BJ (cell line): ENCODE measurements at regions not wholly inside any gene's neighbourhood (a gene's known extent, or its start where the extent isn't known, plus 50 kb on each side); places are given as distances from the start of the nearest gene placed in this dataset.

Source experiments
- CTCF ChIA-PET: fragments of 350-600 bp; formaldehyde crosslinking; extraction: SDS; loops from one replicate; lab custom pipeline; 2021; ENCODE audit warnings: antibody characterized with exemption, inconsistent platforms; lab: Yijun Ruan, JAX
- POLR2A ChIA-PET: fragments of 300-600 bp; sonication (Branson Sonifier 250); formaldehyde crosslinking; extraction: SDS; loops from one replicate; lab custom pipeline; 2021; ENCODE audit warnings: antibody characterized with exemption; lab: Charles Lee
- DNase-seq: peaks from one replicate; pipeline ENCODE4 v3.0.0-alpha.2; 2011; ENCODE audit warnings: low read depth
- H3K27me3 ChIP-seq: 2 replicates; pipeline ENCODE4 v1.6.0; 2011; ENCODE audit warnings: low read length; ENCODE audit not compliant: control insufficient read depth, insufficient read depth
- H3K36me3 ChIP-seq: 2 replicates; pipeline ENCODE4 v1.5.1; 2011; ENCODE audit warnings: low read length; ENCODE audit not compliant: control insufficient read depth, insufficient read depth
- H3K4me3 ChIP-seq: 2 replicates; pipeline ENCODE4 v1.5.1; 2011; ENCODE audit warnings: low read depth, mild to moderate bottlenecking, control low read depth, low read length
- CTCF ChIP-seq: IDR thresholded peaks from 2 replicates; pipeline ENCODE4 v1.5.1; 2011; ENCODE audit warnings: low read depth, mild to moderate bottlenecking, control low read depth, inconsistent platforms, low read length, moderate library complexity; ENCODE audit not compliant: insufficient read depth

- Histone ChIP-seq H3K36me3 (no peaks in the 10 kb centered on the region), H3K27me3 (no peaks in the 10 kb centered on the region), H3K4me3 (no peak overlapping the region)
- DNase-seq = no peak
- TF ChIP-seq CTCF = no peak
- ChIA-PET CTCF (interaction anchor here (1.0 to 4.5 kb wide), 14 partner anchors 9 to 688 kb away, joined by 3 to 58 read pairs (median 5); no protein-coding TSS in a partner anchor), POLR2A (no interaction called here)
Measured at GRCh38 chr1:99482286-99482685, 163.6 kb upstream of the PALMD start.

- no peak for TF ChIP-seq CTCF
- no peaks in the 10 kb centered on the region for H3K36me3 ChIP-seq
- H3K27me3 ChIP-seq = no peaks in the 10 kb centered on the region
- ChIA-PET CTCF (interaction anchor here (1.2 to 4.5 kb wide), 12 partner anchors 10 to 689 kb away, joined by 3 to 58 read pairs (median 6); no protein-coding TSS in a partner anchor), POLR2A (no interaction called here)
- no peak overlapping the region for H3K4me3 ChIP-seq
- no peak for DNase-seq
Measured at GRCh38 chr1:99482750-99483149, 163.2 kb upstream of the PALMD start.

- no peak overlapping the region for H3K4me3 ChIP-seq
- H3K27me3 ChIP-seq = no peaks in the 10 kb centered on the region
- no peak for DNase-seq
- CTCF ChIA-PET = no interaction called here
- TF ChIP-seq CTCF = no peak
- POLR2A ChIA-PET = no interaction called here
- no peaks in the 10 kb centered on the region for H3K36me3 ChIP-seq
Measured at GRCh38 chr1:99490031-99490430, 155.9 kb upstream of the PALMD start.

- CTCF ChIA-PET = interaction anchor here (1.0 to 1.4 kb wide), 2 partner anchors 13 to 315 kb away, joined by 3 to 5 read pairs; no protein-coding TSS in a partner anchor
Measured at GRCh38 chr1:99496067-99496466, 149.8 kb upstream of the PALMD start.

GRCh38 chr1:99497690-99498089 lies 148.2 kb upstream of the PALMD start:
- no peaks in the 10 kb centered on the region for H3K27me3 ChIP-seq
- CTCF ChIA-PET = interaction anchor here (1.8 to 3.6 kb wide), 2 partner anchors 15 to 29 kb away, joined by 7 to 15 read pairs; no protein-coding TSS in a partner anchor
- DNase-seq = no peak

More at GRCh38 chr1:99496067-99496466, 149.8 kb upstream of the PALMD start:
- Histone ChIP-seq H3K36me3 (no peaks in the 10 kb centered on the region), H3K4me3 (no peak overlapping the region), H3K27me3 (no peaks in the 10 kb centered on the region)
- POLR2A ChIA-PET = no interaction called here
- TF ChIP-seq CTCF = no peak
- DNase-seq = no peak

More at GRCh38 chr1:99497690-99498089, 148.2 kb upstream of the PALMD start:
- no peak overlapping the region for H3K4me3 ChIP-seq
- POLR2A ChIA-PET = no interaction called here
- no peak for TF ChIP-seq CTCF
- no peaks in the 10 kb centered on the region for H3K36me3 ChIP-seq
